ENCODE measurements at regions not wholly inside any gene's neighbourhood (a gene's known extent, or its start where the extent isn't known, plus 50 kb on each side); places are given as distances from the start of the nearest gene placed in this dataset.

DNA sequence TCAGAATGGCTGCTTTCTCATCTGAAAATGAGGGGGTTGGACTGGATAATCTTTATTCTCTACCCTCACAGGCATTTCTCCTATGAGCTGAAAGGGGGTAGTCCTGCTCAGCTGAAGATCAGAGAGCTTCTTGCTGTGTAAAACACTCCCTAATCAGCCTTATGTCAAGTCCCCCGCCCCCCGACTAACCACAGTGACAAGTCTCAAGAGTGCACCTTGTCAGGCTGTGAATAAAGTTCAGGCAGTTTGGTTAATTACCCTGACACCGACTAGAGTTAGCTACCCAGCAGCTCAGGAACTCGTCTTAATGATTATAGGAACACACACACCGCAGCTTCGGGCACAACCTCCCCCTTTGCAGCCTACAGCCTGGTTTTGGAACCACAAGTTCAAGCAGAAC, 513.7 kb downstream of the RPS24 start:
- Histone ChIP-seq H3K36me3 (replicated peaks in 1 of 2; ENCODE audit: control insufficient read depth in 1 of 2, insufficient read depth in 2 of 2, low read length in 1 of 2) (no peaks in the 10 kb centered on the region), H3K4me3 (ENCODE audit: low read depth in 2 of 2, low read length in 1 of 2) (no peak overlapping the region), H3K9me2 (no peaks in the 10 kb centered on the region), H3K27ac (ENCODE audit: low read depth in 2 of 2, low read length in 1 of 2) (no peak overlapping the region), H3K4me1 (ENCODE audit: control insufficient read depth in 1 of 2, insufficient read depth in 2 of 2, low read depth in 1 of 2, low read length in 1 of 2) (peaks cover 0 to 25% of the 10 kb centered on the region in 2 experiments; a peak in 1 of 4 replicates), H3K79me2 (ENCODE audit: insufficient read depth) (no peaks in the 10 kb centered on the region), H4K20me1 (ENCODE audit: insufficient read depth) (no peaks in the 10 kb centered on the region), H2AFZ (ENCODE audit: low read depth) (no peak overlapping the region), H3K9me3 (no peaks in the 10 kb centered on the region), H3F3A (replicated peaks; ENCODE audit: insufficient read depth) (no peaks in the 10 kb centered on the region), H3K27me3 (ENCODE audit: insufficient read depth) (no peaks in the 10 kb centered on the region), H3K9ac (no peak overlapping the region), H3K4me2 (no peak overlapping the region)
- no peak for DNase-seq
- TF ChIP-seq, protein P1, sequence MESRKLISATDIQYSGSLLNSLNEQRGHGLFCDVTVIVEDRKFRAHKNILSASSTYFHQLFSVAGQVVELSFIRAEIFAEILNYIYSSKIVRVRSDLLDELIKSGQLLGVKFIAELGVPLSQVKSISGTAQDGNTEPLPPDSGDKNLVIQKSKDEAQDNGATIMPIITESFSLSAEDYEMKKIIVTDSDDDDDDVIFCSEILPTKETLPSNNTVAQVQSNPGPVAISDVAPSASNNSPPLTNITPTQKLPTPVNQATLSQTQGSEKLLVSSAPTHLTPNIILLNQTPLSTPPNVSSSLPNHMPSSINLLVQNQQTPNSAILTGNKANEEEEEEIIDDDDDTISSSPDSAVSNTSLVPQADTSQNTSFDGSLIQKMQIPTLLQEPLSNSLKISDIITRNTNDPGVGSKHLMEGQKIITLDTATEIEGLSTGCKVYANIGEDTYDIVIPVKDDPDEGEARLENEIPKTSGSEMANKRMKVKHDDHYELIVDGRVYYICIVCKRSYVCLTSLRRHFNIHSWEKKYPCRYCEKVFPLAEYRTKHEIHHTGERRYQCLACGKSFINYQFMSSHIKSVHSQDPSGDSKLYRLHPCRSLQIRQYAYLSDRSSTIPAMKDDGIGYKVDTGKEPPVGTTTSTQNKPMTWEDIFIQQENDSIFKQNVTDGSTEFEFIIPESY (IDR thresholded peaks at IDR 0.05; ENCODE audit: borderline replicate concordance, low read depth): no peak
- TF ChIP-seq RCOR1 (IDR thresholded peaks at IDR 0.05; ENCODE audit: low read length) (no peak), EZH2phosphoT487 (IDR thresholded peaks at IDR 0.05; ENCODE audit: borderline replicate concordance, low read depth) (no peak), MEF2A (IDR thresholded peaks at IDR 0.05; ENCODE audit: borderline replicate concordance, low read depth) (no peak), POLR2AphosphoS5 (IDR thresholded peaks at IDR 0.05; ENCODE audit: low read depth, low read length) (no peak), FOXM1 (IDR thresholded peaks at IDR 0.05; ENCODE audit: low read depth) (no peak), YY1 (IDR thresholded peaks at IDR 0.05; ENCODE audit: low read depth) (no peak), CHD2 (IDR thresholded peaks at IDR 0.05; ENCODE audit: low read length, partially characterized antibody) (no peak), SMC3 (IDR thresholded peaks at IDR 0.05; ENCODE audit: low read depth, low read length) (no peak), RAD21 (IDR thresholded peaks at IDR 0.05; ENCODE audit: low read length) (no peak)
- TF ChIP-seq, protein P2, sequence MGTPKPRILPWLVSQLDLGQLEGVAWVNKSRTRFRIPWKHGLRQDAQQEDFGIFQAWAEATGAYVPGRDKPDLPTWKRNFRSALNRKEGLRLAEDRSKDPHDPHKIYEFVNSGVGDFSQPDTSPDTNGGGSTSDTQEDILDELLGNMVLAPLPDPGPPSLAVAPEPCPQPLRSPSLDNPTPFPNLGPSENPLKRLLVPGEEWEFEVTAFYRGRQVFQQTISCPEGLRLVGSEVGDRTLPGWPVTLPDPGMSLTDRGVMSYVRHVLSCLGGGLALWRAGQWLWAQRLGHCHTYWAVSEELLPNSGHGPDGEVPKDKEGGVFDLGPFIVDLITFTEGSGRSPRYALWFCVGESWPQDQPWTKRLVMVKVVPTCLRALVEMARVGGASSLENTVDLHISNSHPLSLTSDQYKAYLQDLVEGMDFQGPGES (IDR thresholded peaks at IDR 0.05; ENCODE audit: low read depth, low read length): no peak
- TF ChIP-seq, protein P3, sequence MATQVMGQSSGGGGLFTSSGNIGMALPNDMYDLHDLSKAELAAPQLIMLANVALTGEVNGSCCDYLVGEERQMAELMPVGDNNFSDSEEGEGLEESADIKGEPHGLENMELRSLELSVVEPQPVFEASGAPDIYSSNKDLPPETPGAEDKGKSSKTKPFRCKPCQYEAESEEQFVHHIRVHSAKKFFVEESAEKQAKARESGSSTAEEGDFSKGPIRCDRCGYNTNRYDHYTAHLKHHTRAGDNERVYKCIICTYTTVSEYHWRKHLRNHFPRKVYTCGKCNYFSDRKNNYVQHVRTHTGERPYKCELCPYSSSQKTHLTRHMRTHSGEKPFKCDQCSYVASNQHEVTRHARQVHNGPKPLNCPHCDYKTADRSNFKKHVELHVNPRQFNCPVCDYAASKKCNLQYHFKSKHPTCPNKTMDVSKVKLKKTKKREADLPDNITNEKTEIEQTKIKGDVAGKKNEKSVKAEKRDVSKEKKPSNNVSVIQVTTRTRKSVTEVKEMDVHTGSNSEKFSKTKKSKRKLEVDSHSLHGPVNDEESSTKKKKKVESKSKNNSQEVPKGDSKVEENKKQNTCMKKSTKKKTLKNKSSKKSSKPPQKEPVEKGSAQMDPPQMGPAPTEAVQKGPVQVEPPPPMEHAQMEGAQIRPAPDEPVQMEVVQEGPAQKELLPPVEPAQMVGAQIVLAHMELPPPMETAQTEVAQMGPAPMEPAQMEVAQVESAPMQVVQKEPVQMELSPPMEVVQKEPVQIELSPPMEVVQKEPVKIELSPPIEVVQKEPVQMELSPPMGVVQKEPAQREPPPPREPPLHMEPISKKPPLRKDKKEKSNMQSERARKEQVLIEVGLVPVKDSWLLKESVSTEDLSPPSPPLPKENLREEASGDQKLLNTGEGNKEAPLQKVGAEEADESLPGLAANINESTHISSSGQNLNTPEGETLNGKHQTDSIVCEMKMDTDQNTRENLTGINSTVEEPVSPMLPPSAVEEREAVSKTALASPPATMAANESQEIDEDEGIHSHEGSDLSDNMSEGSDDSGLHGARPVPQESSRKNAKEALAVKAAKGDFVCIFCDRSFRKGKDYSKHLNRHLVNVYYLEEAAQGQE (IDR thresholded peaks at IDR 0.05; ENCODE audit: low read depth, low read length): no peak
- POLR2A ChIA-PET: no interaction called here
- CTCF ChIA-PET: interaction anchor here (0.6 kb wide), 1 partner anchor 577 kb away, joined by 3 read pairs; no protein-coding TSS in a partner anchor
- 60% methylated on average over 6 of the region's 6 CpGs for WGBS (ENCODE audit: low lambda C conversion rate)
